Ovary (tissue), 3 donors: ENCODE measurements at regions not wholly inside any gene's neighbourhood (a gene's known extent, or its start where the extent isn't known, plus 50 kb on each side); places are given as distances from the start of the nearest gene placed in this dataset.

Experiments used
- CTCF ChIP-seq, 3 donors: fragments of 450-650 bp in 2 of 3; fragments of 200-600 bp in 1 of 3; IDR thresholded peaks; one replicate each; pipeline versions ENCODE4 v1.5.1 to v1.8.0; 2016 to 2022; ENCODE audit warnings: antibody characterized with exemption in 3 of 3, mild to moderate bottlenecking in 1 of 3
- POLR2A ChIP-seq: fragments of 450-650 bp; IDR thresholded peaks from one replicate; pipeline ENCODE4 v1.6.1; 2017; ENCODE audit warnings: antibody characterized with exemption, mild to moderate bottlenecking, moderate library complexity
- donor health status: DM: no; HTN: no; CAD: no.

GRCh38 chr6:105621564-105622175, 218.8 kb upstream of the PREP start:
- TF ChIP-seq POLR2A, result no peak
- no peak for TF ChIP-seq CTCF (IDR thresholded peaks at IDR 0.05)
